ENCODE measurements at regions not wholly inside any gene's neighbourhood (a gene's known extent, or its start where the extent isn't known, plus 50 kb on each side); places are given as distances from the start of the nearest gene placed in this dataset.

- no peak for DNase-seq
- WGBS, 2 donors: 71 to 76% methylated on average over 5 of the region's 5 CpGs
- no peak overlapping the region for H3K4me3 ChIP-seq
- H3K27me3 ChIP-seq: no peaks in the 10 kb centered on the region
- H3K9me3 ChIP-seq: peaks cover 0 to 5% (median 0%) of the 10 kb centered on the region in 3 donors
- no peak overlapping the region for H3K27ac ChIP-seq
- no peak for TF ChIP-seq POLR2A (IDR thresholded peaks at IDR 0.05)
- no peak for TF ChIP-seq CTCF (IDR thresholded peaks at IDR 0.05)
- no peaks in the 10 kb centered on the region for H3K36me3 ChIP-seq
- intact Hi-C loops (cut with DNase I): no loop called here
- peaks cover 0 to 32% (median 3%) of the 10 kb centered on the region in 3 donors for H3K4me1 ChIP-seq
These were observed 1291.7 kb upstream of the CRIM1 start for GRCh38 chr2:35063836-35064235.

GRCh38 chr2:35035883-35036282 is 1319.7 kb upstream of the CRIM1 start:
- intact Hi-C loops (cut with DNase I): no loop called here
- H3K36me3 ChIP-seq: no peaks in the 10 kb centered on the region
- peaks cover 0 to 21% (median 0%) of the 10 kb centered on the region in 3 donors for H3K4me1 ChIP-seq
- WGBS, 2 donors: 25 to 40% methylated on average over 3 of the region's 3 CpGs
- peaks cover 0 to 4% (median 0%) of the 10 kb centered on the region in 3 donors for H3K9me3 ChIP-seq
- H3K27ac ChIP-seq: no peak overlapping the region
- no peak for DNase-seq
- no peaks in the 10 kb centered on the region for H3K27me3 ChIP-seq
- TF ChIP-seq CTCF (IDR thresholded peaks at IDR 0.05): peak in 3 of 6 experiments; percentile 22 to 65 (median 46)
- no peak for TF ChIP-seq POLR2A (IDR thresholded peaks at IDR 0.05)
- no peak overlapping the region for H3K4me3 ChIP-seq

GRCh38 chr2:35033748-35034147 is 1321.8 kb upstream of the CRIM1 start:
- H3K4me1 ChIP-seq: peaks cover 0 to 21% (median 0%) of the 10 kb centered on the region in 3 donors
- no peaks in the 10 kb centered on the region for H3K36me3 ChIP-seq
- H3K9me3 ChIP-seq: peaks cover 0 to 4% (median 0%) of the 10 kb centered on the region in 3 donors
- H3K4me3 ChIP-seq: no peak overlapping the region
- intact Hi-C loops (cut with DNase I): no loop called here
- no peaks in the 10 kb centered on the region for H3K27me3 ChIP-seq
- 77% methylated on average over 3 of the region's 4 CpGs; no CpG with 5 or more reads in 1 of the 2 donors for WGBS, 2 donors
- TF ChIP-seq CTCF (IDR thresholded peaks at IDR 0.05): no peak
- no peak for TF ChIP-seq POLR2A (IDR thresholded peaks at IDR 0.05)
- H3K27ac ChIP-seq: no peak overlapping the region
- DNase-seq: no peak

- Histone ChIP-seq H3K36me3 (no peaks in the 10 kb centered on the region), H3K4me1 (peaks cover 0 to 27% (median 3%) of the 10 kb centered on the region in 3 donors), H3K9me3 (no peaks in the 10 kb centered on the region), H3K27me3 (no peaks in the 10 kb centered on the region), H3K27ac (peak overlapping the region in 2 of 4 donors; percentile 11 to 19), H3K4me3 (no peak overlapping the region)
- peak in 1 of 6 experiments; percentile 16 for TF ChIP-seq CTCF (IDR thresholded peaks at IDR 0.05)
- TF ChIP-seq POLR2A (IDR thresholded peaks at IDR 0.05): no peak
- intact Hi-C loops (cut with DNase I): no loop called here
- DNase-seq: no peak
These were observed 1332.0 kb upstream of the CRIM1 start for GRCh38 chr2:35023545-35023944.

- DNase-seq: no peak
- H3K27ac ChIP-seq: no peak overlapping the region
- intact Hi-C loops (cut with DNase I): no loop called here
- no peak overlapping the region for H3K4me3 ChIP-seq
- TF ChIP-seq POLR2A (IDR thresholded peaks at IDR 0.05) (no peak), CTCF (IDR thresholded peaks at IDR 0.05) (no peak)
- H3K9me3 ChIP-seq: no peaks in the 10 kb centered on the region
- H3K27me3 ChIP-seq: no peaks in the 10 kb centered on the region
- no peaks in the 10 kb centered on the region for H3K36me3 ChIP-seq
- H3K4me1 ChIP-seq: no peaks in the 10 kb centered on the region
- WGBS, 2 donors: 90 to 95% methylated on average over 1 of the region's 1 CpG
These were observed 1355.1 kb upstream of the CRIM1 start for GRCh38 chr2:35000453-35000852.
